Esophagus muscularis mucosa (tissue), 4 donors: ENCODE measurements at regions not wholly inside any gene's neighbourhood (a gene's known extent, or its start where the extent isn't known, plus 50 kb on each side); places are given as distances from the start of the nearest gene placed in this dataset.

Experiments
- DNase-seq: peaks from one replicate; pipeline ENCODE4 v3.0.0-alpha.2; 2017; ENCODE audit errors: extremely low spot score
- H3K27ac ChIP-seq, 4 donors: fragments of 200-600 bp; sonication (generic); replicated peaks in 1 of 4; 1 replicate in 3 of 4; 2 replicates in 1 of 4; pipeline ENCODE4 v1.5.1; 2016 to 2019; ENCODE audit warnings: mild to moderate bottlenecking in 1 of 4
- H3K27me3 ChIP-seq, 4 donors: fragments of 200-600 bp; sonication (generic); one replicate each; pipeline versions ENCODE4 v1.5.1 to v1.6.0; 2016 to 2019
- H3K36me3 ChIP-seq, 4 donors: fragments of 200-600 bp; sonication (generic); one replicate each; pipeline ENCODE4 v1.5.1; 2016 to 2019
- H3K4me1 ChIP-seq, 4 donors: fragments of 200-600 bp; sonication (generic); one replicate each; pipeline ENCODE4 v1.5.1; 2016 to 2019
- H3K4me3 ChIP-seq, 4 donors: fragments of 200-600 bp; sonication (generic); 1 replicate in 2 of 4; 2 replicates in 2 of 4; pipeline ENCODE4 v1.5.1; 2016 to 2019; ENCODE audit warnings: mild to moderate bottlenecking in 4 of 4, moderate library complexity in 1 of 4
- H3K9me3 ChIP-seq, 4 donors: fragments of 200-600 bp; sonication (generic); 1 replicate in 3 of 4; 2 replicates in 1 of 4; pipeline ENCODE4 v1.5.1; 2016 to 2019
- EP300 ChIP-seq: sonication (generic); formaldehyde crosslinking; IDR thresholded peaks from one replicate; pipeline ENCODE4 v1.6.1; 2017; ENCODE audit warnings: antibody characterized with exemption
- POLR2A ChIP-seq: fragments of 450-650 bp; IDR thresholded peaks from one replicate; pipeline ENCODE4 v1.6.1; 2017; ENCODE audit warnings: antibody characterized with exemption, moderate library complexity, mild to moderate bottlenecking, low read depth
- POLR2AphosphoS5 ChIP-seq, 2 donors: sonication (generic); formaldehyde crosslinking; IDR thresholded peaks; one replicate each; pipeline ENCODE4 v1.6.1; 2017; ENCODE audit warnings: antibody characterized with exemption in 2 of 2
- WGBS: methylation state at CpG from one replicate; pipeline ENCODE4 v1.1.5; 2018; 5-methylcytosine and 5-hydroxymethylcytosine counted together
- intact Hi-C: fragments of 100-400 bp; cut with DNase I; formaldehyde crosslinking; loops from one replicate; pipeline ENCODE4 v1.15.1; 2023
- TF ChIP-seq, protein P1 (sequence below), 3 experiments: fragments of 200-600 bp in 2 of 3; fragments of 450-650 bp in 1 of 3; sonication (generic) in 2 of 3; IDR thresholded peaks; one replicate each; pipeline ENCODE4 v1.5.1; 2017 to 2019; ENCODE audit warnings: antibody characterized with exemption in 3 of 3, mild to moderate bottlenecking in 2 of 3, moderate library complexity in 1 of 3

DNA sequence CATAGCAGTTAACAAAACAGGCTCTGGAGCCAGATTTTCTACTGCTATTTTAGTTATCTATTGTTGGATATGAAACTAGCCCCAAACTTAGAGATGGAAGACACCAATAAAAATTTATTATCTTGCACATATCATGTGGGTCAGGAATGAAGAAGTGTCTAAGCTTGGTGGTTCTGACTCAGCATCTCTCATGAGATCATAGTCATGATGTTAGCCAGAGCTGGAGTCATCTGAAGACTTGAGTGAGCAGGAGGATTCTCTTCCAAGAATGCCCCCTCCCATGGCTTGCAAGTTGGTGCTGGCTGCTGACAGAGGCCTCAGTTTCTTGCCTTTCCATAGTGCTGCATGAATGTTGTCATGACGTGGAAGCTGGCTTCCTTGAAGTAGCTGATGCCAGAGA, 68.2 kb upstream of the TAPT1 start:
- no peak for DNase-seq
- H3K4me1 ChIP-seq: peaks cover 5 to 8% (median 7%) of the 10 kb centered on the region in 4 donors
- H3K36me3 ChIP-seq: no peaks in the 10 kb centered on the region
- 78% methylated on average over 1 of the region's 1 CpG for WGBS
- no peak overlapping the region for H3K4me3 ChIP-seq
- peaks cover 0 to 3% (median 0%) of the 10 kb centered on the region in 4 donors for H3K27me3 ChIP-seq
- no peak for TF ChIP-seq EP300
- no peak for TF ChIP-seq POLR2A
- TF ChIP-seq, protein P1, sequence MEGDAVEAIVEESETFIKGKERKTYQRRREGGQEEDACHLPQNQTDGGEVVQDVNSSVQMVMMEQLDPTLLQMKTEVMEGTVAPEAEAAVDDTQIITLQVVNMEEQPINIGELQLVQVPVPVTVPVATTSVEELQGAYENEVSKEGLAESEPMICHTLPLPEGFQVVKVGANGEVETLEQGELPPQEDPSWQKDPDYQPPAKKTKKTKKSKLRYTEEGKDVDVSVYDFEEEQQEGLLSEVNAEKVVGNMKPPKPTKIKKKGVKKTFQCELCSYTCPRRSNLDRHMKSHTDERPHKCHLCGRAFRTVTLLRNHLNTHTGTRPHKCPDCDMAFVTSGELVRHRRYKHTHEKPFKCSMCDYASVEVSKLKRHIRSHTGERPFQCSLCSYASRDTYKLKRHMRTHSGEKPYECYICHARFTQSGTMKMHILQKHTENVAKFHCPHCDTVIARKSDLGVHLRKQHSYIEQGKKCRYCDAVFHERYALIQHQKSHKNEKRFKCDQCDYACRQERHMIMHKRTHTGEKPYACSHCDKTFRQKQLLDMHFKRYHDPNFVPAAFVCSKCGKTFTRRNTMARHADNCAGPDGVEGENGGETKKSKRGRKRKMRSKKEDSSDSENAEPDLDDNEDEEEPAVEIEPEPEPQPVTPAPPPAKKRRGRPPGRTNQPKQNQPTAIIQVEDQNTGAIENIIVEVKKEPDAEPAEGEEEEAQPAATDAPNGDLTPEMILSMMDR (IDR thresholded peaks at IDR 0.05): no peak
- TF ChIP-seq POLR2AphosphoS5 (IDR thresholded peaks at IDR 0.05): no peak
- intact Hi-C loops: no loop called here
- H3K27ac ChIP-seq: no peak overlapping the region
- peaks cover 0 to 7% (median 2%) of the 10 kb centered on the region in 4 donors for H3K9me3 ChIP-seq

DNA sequence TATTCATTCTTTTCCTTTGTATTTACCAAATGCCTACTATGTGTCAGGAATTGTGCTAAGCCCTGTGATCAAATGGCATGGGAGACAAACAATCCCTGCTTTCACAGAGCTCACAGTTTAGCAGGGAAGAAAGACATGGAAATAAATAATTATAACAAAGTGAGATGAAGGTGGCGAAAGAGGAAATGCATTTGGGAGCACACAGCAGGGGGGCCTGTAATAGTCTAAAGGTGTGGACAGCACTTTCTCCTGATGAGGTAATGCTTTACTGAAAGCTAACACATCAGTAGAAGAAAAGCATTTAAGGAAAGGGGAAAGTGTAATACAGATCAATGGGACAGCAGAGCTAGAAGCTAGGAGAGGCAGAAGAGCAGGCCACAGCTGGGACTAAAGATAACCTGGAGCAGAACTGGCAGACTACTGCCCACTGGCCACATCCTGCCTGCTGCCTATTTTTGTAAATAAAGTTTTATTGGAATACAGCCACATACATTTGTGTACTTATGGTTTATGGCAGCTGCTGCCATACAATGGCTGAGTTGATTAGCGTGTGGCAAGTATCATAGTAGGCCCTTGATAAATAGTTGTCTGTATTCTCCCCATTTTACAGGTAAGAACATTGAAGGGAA, 67.1 kb upstream of the TAPT1 start:
- Histone ChIP-seq H3K4me3 (no peak overlapping the region), H3K36me3 (no peaks in the 10 kb centered on the region), H3K4me1 (peaks cover 5 to 8% (median 7%) of the 10 kb centered on the region in 4 donors), H3K27me3 (peaks cover 0 to 12% (median 0%) of the 10 kb centered on the region in 4 donors), H3K27ac (no peak overlapping the region), H3K9me3 (peaks cover 0 to 7% (median 2%) of the 10 kb centered on the region in 4 donors)
- intact Hi-C loops: no loop called here
- TF ChIP-seq POLR2A (no peak), EP300 (no peak), POLR2AphosphoS5 (IDR thresholded peaks at IDR 0.05) (no peak)
- TF ChIP-seq, protein P1 (IDR thresholded peaks at IDR 0.05): no peak
- DNase-seq: no peak
- 98% methylated on average over 2 of the region's 2 CpGs for WGBS

DNA sequence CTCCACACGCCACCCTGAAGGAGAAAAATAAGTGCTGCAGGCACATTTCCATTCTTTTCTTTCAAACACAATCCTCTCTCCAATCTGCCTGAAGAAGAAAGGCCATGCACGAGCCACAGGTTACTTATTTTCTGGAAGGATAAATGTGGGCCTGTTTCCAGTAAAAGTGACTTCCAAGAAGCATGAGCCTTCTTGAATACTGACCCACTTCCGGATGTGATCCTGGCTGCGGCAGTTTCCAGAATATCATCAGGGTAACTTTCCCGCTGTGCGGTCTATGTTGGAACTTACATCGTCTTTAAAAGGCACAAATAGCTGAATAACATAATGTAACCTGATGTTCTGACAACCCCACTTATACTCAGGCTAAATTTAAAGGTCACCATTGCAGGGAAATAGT, 66.3 kb upstream of the TAPT1 start:
- H3K4me1 ChIP-seq: peaks cover 5 to 8% (median 7%) of the 10 kb centered on the region in 4 donors
- H3K9me3 ChIP-seq: peaks cover 0 to 6% (median 2%) of the 10 kb centered on the region in 4 donors
- DNase-seq: no peak
- H3K36me3 ChIP-seq: no peaks in the 10 kb centered on the region
- H3K27me3 ChIP-seq: peaks cover 0 to 12% (median 0%) of the 10 kb centered on the region in 4 donors
- WGBS: 71% methylated on average over 7 of the region's 7 CpGs
- no peak overlapping the region for H3K27ac ChIP-seq
- no peak overlapping the region for H3K4me3 ChIP-seq
- TF ChIP-seq POLR2AphosphoS5 (IDR thresholded peaks at IDR 0.05): no peak
- no peak for TF ChIP-seq EP300
- TF ChIP-seq, protein P1 (IDR thresholded peaks at IDR 0.05): no peak
- TF ChIP-seq POLR2A: no peak
- intact Hi-C loops: no loop called here

DNA sequence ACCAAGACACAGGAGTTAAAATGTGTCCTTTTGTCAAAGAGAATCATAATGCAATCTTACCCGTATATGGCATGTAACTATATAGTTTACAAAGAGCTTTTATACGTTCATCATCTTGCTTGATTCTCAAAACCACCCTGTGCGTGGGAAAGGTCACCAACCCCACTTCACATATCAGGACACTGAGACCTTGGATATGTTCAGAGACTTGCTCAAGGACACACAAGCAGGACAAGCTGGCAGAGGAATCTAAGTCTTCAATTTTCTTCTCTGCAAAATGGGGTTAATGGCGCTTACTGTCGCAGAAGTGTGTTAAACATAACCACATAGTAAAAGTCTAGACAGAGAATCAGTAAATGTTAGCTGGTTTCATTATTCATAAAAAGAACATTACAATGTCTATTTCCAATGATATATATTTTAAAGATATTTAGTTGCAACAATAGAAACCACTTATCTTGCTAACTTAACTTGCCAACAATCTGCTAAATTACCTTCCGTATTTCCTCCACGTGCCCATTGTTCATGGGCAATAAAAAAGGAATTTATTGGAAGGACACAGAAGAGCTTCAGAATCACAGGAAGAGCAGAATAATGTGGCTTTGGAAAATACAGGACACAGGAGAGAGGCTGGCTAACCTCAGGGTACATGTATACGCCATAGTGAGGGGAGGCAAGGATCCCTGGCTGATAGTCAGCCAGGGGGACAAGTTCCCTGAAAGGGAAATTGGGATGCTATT, 64.6 kb upstream of the TAPT1 start:
- Histone ChIP-seq H3K4me1 (peaks cover 5 to 8% (median 7%) of the 10 kb centered on the region in 4 donors), H3K27ac (no peak overlapping the region), H3K27me3 (peaks cover 0 to 14% (median 0%) of the 10 kb centered on the region in 4 donors), H3K4me3 (no peak overlapping the region), H3K9me3 (no peaks in the 10 kb centered on the region), H3K36me3 (no peaks in the 10 kb centered on the region)
- intact Hi-C loops: no loop called here
- WGBS: 71% methylated on average over 8 of the region's 8 CpGs
- TF ChIP-seq POLR2AphosphoS5 (IDR thresholded peaks at IDR 0.05) (no peak), POLR2A (no peak), EP300 (no peak)
- TF ChIP-seq, protein P1 (IDR thresholded peaks at IDR 0.05): no peak
- DNase-seq: no peak
